ENCODE measurements at regions not wholly inside any gene's neighbourhood (a gene's known extent, or its start where the extent isn't known, plus 50 kb on each side); places are given as distances from the start of the nearest gene placed in this dataset.
"Not testable (repeated sequence)": the region's sequence is repeated elsewhere in the genome, so short reads cannot be mapped to it uniquely, and the experiment has no call there.

DNA sequence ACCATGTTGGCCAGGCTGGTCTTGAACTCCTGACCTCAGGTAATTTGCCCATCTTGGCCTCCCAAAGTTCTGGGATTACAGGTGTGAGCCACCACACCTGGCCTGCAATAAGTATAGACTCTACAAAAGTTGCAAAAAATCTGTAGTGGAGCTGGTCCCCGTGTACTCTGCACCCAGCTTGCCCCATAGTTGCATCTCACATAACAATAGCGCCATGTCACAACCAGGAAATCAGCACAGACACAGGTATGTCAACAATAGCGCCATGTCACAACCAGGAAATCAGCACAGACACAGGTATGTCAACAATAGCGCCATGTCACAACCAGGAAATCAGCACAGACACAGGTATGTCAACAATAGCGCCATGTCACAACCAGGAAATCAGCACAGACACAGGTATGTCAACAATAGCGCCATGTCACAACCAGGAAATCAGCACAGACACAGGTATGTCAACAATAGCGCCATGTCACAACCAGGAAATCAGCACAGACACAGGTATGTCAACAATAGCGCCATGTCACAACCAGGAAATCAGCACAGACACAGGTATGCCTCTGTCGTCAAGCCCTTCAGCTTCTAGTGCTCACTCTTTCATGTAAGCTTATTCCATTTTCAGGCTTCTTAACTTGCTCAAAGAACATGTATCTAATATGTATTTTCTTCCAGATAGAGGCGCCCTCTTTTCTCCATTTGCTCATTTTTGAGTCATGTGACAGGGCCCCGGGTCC is 116.3 kb downstream of the ZNF664 start:
- not testable (repeated sequence) for H3K27me3 Mint-ChIP-seq, H3K9me3 Mint-ChIP-seq, H3K4me3 Mint-ChIP-seq, H3K27ac Mint-ChIP-seq, H3K4me1 Mint-ChIP-seq, H3K36me3 Mint-ChIP-seq

DNA sequence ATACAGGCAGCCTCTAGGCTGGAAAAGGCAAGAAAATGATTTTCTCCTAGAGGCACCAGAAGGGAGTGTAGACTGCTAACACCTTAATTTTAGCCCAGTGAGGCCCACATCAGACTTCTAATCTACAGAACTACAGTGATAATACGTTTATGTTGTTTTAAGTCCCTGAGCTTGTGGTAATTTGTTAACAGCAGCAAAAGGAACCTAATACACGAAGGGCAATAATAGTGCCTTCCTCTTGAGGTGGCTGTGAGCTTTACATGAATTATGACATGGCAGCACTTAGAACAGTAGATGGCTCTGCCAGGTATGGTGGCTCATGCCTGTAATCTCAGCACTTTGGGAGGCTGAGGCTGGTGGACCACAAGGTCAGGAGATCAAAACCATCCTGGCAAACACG is 118.8 kb downstream of the ZNF664 start:
- Mint-ChIP-seq H3K36me3 (no peaks in the 10 kb centered on the region), H3K27ac (no peak overlapping the region), H3K4me3 (no peak overlapping the region), H3K4me1 (no peaks in the 10 kb centered on the region), H3K9me3 (no peaks in the 10 kb centered on the region), H3K27me3 (peaks cover 2% of the 10 kb centered on the region)

DNA sequence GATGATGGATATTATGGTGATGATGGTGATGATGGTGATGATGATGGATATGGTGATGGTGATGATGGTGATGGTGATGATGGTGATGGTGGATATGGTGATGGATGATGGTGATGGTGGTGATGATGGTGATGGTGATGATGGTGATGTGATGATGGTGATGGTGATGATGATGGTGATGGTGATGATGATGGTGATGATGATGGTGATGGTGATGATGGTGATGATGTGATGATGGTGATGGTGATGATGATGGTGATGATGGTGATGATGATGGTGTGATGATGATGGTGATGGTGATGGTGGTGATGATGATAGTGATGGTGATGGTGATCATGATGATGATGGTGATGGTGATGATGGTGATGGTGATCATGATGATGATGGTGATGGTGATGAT is 119.5 kb downstream of the ZNF664 start:
- H3K27me3 Mint-ChIP-seq, H3K4me1 Mint-ChIP-seq, H3K4me3 Mint-ChIP-seq, H3K36me3 Mint-ChIP-seq, H3K9me3 Mint-ChIP-seq, H3K27ac Mint-ChIP-seq: not testable (repeated sequence)

DNA sequence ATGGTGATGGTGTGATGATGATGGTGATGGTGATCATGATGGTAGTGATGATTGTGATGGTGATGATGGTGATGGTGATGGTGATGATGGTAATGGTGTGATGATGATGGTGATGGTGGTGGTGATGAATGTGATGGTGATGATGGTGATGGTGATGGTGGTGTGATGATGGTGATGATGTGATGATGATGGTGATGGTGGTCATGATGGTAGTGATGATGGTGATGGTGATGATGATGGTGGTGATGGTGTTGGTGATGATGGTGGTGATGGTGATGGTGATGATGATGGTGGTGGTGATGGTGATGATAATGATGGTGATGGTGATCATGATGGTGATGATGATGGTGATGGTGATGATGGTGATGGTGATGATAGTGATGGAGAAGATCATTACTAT is 120.3 kb downstream of the ZNF664 start:
- H3K36me3 Mint-ChIP-seq, result no peaks in the 10 kb centered on the region
- H3K9me3 Mint-ChIP-seq, result no peaks in the 10 kb centered on the region
- no peak overlapping the region for H3K27ac Mint-ChIP-seq
- H3K4me3 Mint-ChIP-seq, result no peak overlapping the region
- no peaks in the 10 kb centered on the region for H3K4me1 Mint-ChIP-seq
- peaks cover 4% of the 10 kb centered on the region for H3K27me3 Mint-ChIP-seq

DNA sequence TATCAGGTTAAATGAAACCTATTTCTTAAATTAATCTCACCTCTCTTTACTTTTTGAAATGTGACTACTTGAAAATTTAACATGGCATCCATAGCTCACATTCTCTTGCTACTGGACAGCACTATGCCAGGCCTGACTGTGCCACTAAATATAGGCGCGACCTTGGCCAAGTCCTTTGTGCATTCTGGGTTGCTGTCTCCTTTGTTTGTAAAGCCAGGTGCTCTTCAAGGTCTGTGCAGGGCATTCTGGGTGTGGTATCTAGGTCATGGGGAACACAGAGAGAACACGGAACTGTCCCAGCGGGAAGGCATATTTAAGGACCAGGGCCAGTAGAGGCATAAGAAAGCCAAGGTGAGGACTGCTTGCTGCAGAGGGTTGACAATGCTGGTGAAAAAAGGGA is 121.2 kb downstream of the ZNF664 start:
- no peak overlapping the region for H3K4me3 Mint-ChIP-seq
- H3K4me1 Mint-ChIP-seq, result no peaks in the 10 kb centered on the region
- H3K27me3 Mint-ChIP-seq, result peaks cover 9% of the 10 kb centered on the region
- H3K9me3 Mint-ChIP-seq, result no peaks in the 10 kb centered on the region
- no peaks in the 10 kb centered on the region for H3K36me3 Mint-ChIP-seq
- H3K27ac Mint-ChIP-seq, result no peak overlapping the region

DNA sequence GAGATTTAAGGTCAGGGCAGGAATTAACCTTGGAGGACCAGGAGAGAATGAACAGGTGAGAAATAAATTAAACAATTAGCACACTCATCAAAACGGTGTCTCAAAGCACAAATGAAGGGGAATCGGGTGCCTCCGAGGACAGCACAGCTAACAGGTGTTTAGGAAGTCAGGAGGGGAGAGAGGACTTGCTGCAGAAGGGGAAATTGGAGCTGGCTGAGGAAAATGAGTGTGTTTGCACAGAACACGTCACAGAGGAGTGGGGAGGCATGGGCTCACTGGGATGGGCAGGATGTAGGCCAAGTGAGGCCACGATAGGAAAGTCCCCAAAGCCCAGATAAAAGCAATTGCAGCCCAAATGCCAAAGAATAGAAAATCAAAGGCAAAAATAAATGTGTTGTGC is 121.7 kb downstream of the ZNF664 start:
- no peak overlapping the region for H3K27ac Mint-ChIP-seq
- H3K27me3 Mint-ChIP-seq, result peaks cover 9% of the 10 kb centered on the region

DNA sequence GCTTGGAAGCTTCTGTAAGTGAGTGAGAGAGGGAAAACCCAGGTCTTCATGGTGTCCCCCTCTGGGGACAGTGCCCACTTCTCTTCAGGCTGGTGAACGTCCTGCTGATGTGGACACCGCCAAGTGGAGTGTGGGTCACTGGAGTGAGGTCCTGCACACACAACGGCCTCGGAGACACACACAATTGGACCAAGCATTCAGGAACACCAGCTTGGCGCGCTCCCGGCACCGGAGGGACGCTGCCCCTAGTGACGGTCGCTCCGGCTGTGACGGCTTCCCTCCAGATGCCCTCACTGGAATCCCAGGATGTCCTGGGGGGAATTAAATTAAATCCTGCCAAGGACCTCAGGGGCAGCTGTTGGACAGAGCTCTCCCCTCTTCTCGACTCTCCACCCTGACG is 123.1 kb downstream of the ZNF664 start:
- no peaks in the 10 kb centered on the region for H3K36me3 Mint-ChIP-seq
- peaks cover 0 to 6% (median 0%) of the 10 kb centered on the region in 3 donors for H3K9me3 Mint-ChIP-seq
- H3K27me3 Mint-ChIP-seq, result peaks cover 6% of the 10 kb centered on the region
- H3K4me1 Mint-ChIP-seq, result no peaks in the 10 kb centered on the region
- no peak overlapping the region for H3K27ac Mint-ChIP-seq
- H3K4me3 Mint-ChIP-seq, result no peak overlapping the region

More for the DNA sequence above, 121.7 kb downstream of the ZNF664 start:
- Mint-ChIP-seq H3K36me3 (no peaks in the 10 kb centered on the region), H3K4me1 (no peaks in the 10 kb centered on the region), H3K4me3 (no peak overlapping the region), H3K9me3 (no peaks in the 10 kb centered on the region)

DNA sequence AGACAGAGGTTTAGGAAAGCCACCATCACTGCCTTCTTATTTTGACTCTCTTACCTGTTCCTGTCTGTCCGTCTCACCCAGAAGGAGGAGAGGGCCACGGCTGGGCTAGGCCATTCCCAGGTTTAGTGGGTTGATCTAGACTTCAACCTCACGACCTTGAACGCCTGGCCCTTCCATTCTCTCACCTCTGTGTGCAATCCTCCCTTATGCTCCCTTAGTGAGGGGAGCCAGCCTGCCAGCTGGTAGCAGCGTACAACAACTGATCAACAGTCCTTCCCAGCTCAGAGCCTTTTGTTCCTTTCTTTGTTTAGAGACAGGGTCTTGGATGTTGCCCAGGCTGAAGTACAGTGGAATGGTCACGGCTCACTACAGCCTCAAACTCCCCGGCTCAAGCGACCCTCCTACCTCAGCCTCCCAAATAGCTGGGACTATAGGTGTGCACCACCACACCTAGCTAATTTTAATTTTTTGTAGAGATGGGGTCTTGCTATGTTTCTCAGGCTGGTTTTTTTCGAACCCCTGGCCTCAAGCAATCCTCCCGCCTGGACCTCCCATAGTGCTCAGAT is 123.9 kb downstream of the ZNF664 start:
- peaks cover 6% of the 10 kb centered on the region for H3K27me3 Mint-ChIP-seq
- peaks cover 0 to 6% (median 0%) of the 10 kb centered on the region in 3 donors for H3K9me3 Mint-ChIP-seq
- H3K27ac Mint-ChIP-seq, result no peak overlapping the region
- no peaks in the 10 kb centered on the region for H3K36me3 Mint-ChIP-seq
- no peak overlapping the region for H3K4me3 Mint-ChIP-seq
- H3K4me1 Mint-ChIP-seq, result no peaks in the 10 kb centered on the region

DNA sequence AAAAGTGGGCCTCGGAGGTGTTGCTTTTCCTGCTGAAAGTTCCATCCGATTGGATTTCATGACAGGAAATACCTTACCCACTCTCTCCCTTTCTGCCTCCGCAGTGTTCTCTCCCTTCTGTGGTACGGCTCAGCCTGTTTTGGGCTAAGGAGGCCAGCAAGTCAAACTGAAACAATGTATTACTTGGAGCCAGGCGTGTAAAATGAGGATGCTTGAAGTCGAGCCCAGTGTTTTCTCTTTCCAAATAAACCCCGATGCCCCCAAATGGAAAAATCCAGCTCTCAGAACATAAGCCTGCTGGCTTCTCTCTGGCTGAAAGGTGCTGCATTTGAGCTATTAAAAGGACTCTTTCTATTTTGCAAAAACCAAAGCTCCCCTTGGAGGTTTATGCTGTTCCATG is 124.7 kb downstream of the ZNF664 start:
- Mint-ChIP-seq H3K9me3 (peaks cover 0 to 6% (median 0%) of the 10 kb centered on the region in 3 donors), H3K4me3 (no peak overlapping the region), H3K27ac (no peak overlapping the region), H3K4me1 (no peaks in the 10 kb centered on the region), H3K27me3 (peaks cover 6% of the 10 kb centered on the region), H3K36me3 (no peaks in the 10 kb centered on the region)

DNA sequence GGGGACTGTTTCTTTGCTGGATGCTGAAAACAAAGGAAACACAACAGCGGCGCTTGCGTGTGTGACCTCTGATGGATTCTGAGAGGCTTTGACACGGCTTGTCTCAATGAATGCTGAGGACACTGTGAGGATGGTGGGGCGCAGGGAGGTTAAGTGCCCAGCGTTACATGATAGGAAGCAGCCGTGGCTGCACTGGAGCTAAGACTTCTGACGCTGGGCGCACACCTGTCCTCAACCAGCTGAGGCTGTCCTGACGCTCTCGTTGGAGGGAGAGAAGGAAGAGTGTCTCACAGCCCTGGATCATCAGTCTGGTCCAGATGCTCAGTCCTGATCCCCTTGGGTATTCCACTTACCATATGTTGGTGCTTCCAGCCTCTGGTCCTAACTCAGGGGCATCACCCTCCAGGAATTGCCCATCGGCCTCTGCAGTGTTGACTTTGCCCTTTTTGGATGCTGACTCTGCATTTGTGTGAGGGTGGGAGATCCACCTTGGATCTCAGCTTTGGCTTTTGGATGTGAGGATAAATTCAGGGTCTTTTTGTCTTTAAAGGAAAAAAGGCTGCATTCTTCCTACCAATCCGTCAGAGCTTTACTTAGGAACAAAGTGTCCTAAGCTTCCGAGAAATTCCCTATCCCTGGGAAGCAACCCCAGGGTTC is 125.2 kb downstream of the ZNF664 start:
- Mint-ChIP-seq H3K36me3 (no peaks in the 10 kb centered on the region), H3K27me3 (peaks cover 6% of the 10 kb centered on the region), H3K9me3 (peaks cover 0 to 6% (median 0%) of the 10 kb centered on the region in 3 donors), H3K4me1 (peaks cover 0 to 2% (median 0%) of the 10 kb centered on the region in 3 donors), H3K4me3 (no peak overlapping the region), H3K27ac (no peak overlapping the region)

DNA sequence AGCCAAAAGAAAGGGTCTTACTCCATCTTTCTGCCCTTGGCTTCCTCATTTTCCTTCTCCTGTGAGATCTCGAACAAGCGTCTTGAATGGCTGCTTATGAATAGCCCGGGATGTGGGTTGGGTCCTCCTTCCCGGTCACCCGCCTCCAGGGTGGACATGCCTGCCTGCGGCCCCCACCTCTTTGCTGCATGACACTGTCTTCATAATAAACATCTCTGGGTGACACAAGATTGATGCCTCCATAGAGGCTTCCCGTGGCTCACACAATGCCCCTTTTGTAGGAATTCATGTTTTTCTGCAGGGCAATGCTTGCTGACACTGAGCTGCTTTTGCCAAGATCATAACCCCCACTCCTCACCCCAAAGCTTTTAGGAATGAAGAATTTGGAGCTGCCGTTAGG is 125.9 kb downstream of the ZNF664 start:
- Mint-ChIP-seq H3K9me3 (peaks cover 0 to 6% (median 0%) of the 10 kb centered on the region in 3 donors), H3K4me1 (peaks cover 0 to 2% (median 0%) of the 10 kb centered on the region in 3 donors), H3K4me3 (no peak overlapping the region), H3K36me3 (no peaks in the 10 kb centered on the region), H3K27me3 (peaks cover 6% of the 10 kb centered on the region), H3K27ac (no peak overlapping the region)

DNA sequence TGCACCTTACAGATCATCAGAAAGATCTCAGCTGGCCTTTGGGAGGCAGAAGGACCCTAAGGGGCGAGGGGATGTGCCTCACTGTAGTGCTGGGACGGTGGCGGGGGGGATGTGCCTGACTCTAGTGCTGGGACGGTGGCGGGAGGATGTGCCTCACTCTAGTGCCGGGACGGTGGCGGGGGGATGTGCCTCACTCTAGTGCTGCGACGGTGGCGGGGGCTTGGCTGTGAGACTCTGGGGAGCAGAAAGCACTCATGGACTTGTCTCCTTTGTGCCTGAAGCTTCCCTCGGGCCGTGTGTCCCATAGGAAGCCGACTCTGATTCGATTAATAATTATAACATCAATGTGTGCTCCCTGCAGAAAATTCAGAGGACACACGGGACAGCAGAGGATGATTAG is 126.6 kb downstream of the ZNF664 start:
- Mint-ChIP-seq H3K4me3 (no peak overlapping the region), H3K36me3 (no peaks in the 10 kb centered on the region), H3K27ac (no peak overlapping the region), H3K9me3 (peaks cover 0 to 6% (median 0%) of the 10 kb centered on the region in 3 donors), H3K27me3 (peaks cover 8% of the 10 kb centered on the region), H3K4me1 (peaks cover 0 to 2% (median 0%) of the 10 kb centered on the region in 3 donors)

DNA sequence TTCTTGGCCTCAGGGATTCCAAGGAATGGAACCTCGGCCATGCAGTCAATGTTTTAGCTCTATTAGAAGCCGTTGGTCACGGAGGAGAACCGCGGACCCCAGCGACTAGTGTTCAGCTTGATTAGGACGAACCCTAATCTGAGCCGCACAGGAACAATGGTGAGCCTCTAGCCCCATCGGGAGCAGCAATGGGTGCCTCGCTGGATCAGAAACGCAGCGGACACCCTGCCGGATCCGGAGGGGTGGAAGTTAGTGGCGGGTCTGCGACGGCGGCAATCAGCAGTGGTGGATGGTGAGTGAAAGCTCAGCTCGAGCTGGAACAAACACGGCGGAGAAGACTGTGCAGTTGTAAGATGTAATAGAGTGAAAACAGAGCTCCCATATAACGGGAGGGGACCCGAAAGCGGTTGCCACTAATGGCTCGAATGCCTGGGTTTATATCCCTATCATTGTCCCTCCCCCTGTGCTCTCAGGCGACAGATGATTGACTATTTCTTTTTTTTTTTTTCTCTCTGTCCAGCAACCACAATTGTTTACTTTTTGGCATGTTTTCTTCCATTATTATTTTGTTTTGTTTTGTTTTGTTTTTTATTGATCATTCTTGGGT is 127.7 kb downstream of the ZNF664 start:
- H3K36me3 Mint-ChIP-seq, result no peaks in the 10 kb centered on the region
- no peak overlapping the region for H3K27ac Mint-ChIP-seq
- peaks cover 8% of the 10 kb centered on the region for H3K27me3 Mint-ChIP-seq
- H3K9me3 Mint-ChIP-seq, result peaks cover 0 to 6% (median 0%) of the 10 kb centered on the region in 3 donors
- H3K4me3 Mint-ChIP-seq, result no peak overlapping the region
- H3K4me1 Mint-ChIP-seq, result peaks cover 0 to 2% (median 0%) of the 10 kb centered on the region in 3 donors

DNA sequence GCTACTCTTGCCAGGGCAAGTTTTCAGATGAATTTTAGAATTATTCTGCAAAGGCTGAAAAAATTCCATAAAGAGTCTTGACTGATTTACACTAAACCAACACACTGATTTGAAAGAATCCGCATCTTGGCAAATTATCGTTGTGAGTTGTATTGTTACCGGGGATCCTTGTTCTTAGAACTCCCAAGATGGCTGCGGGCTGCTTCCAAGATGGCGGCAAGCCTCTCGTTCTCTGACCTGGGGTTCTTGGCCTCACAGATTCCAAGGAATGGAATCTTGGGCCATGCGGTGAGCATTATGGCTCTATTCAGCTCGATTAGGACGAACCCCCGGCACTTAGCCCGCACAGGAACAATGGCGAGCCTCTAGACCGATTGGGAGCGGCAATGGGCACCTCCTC is 132.5 kb downstream of the ZNF664 start:
- Mint-ChIP-seq H3K36me3 (no peaks in the 10 kb centered on the region), H3K9me3 (peaks cover 5 to 10% (median 7%) of the 10 kb centered on the region in 3 donors), H3K4me1 (peaks cover 0 to 4% (median 3%) of the 10 kb centered on the region in 3 donors), H3K27ac (no peak overlapping the region), H3K27me3 (peaks cover 2% of the 10 kb centered on the region), H3K4me3 (no peak overlapping the region)

DNA sequence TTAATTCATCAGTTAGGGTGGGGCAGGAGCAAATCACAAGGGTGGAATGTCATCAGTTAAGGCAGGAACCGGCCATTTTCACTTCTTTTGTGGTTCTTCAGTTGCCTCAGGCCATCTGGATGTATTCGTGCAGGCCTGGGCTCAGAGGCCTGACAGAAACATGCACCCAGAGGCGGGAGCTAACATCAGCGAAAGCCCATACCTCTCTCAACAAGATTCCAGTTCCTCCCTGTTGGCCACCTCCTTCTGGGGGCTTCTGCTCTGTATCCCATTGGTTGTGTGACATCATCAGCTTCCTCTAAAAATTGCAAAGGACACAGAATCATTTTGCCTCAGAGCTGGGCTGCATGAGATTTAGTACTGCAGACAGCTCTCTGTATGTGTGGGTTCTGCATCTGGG is 134.3 kb downstream of the ZNF664 start:
- Mint-ChIP-seq H3K4me3 (no peak overlapping the region), H3K27ac (no peak overlapping the region), H3K27me3 (peaks cover 2% of the 10 kb centered on the region), H3K9me3 (peaks cover 5 to 10% (median 8%) of the 10 kb centered on the region in 3 donors), H3K36me3 (no peaks in the 10 kb centered on the region), H3K4me1 (peaks cover 0 to 5% (median 4%) of the 10 kb centered on the region in 3 donors)

All from IgD-negative memory B cell (primary cell).